Stimulated activated CD8-positive, alpha-beta memory T cell treated with anti-CD3 and anti-CD28 coated beads, Interleukin-7, amount 100 ng/mL, for 24 hours (primary cell): ENCODE measurements at regions not wholly inside any gene's neighbourhood (a gene's known extent, or its start where the extent isn't known, plus 50 kb on each side); places are given as distances from the start of the nearest gene placed in this dataset.
"Not testable (repeated sequence)": the region's sequence is repeated elsewhere in the genome, so short reads cannot be mapped to it uniquely, and the experiment has no call there.

Experiments
- DNase-seq: peaks from one replicate; pipeline ENCODE4 v3.0.0-alpha.2; 2020; ENCODE audit warnings: low read depth

DNA sequence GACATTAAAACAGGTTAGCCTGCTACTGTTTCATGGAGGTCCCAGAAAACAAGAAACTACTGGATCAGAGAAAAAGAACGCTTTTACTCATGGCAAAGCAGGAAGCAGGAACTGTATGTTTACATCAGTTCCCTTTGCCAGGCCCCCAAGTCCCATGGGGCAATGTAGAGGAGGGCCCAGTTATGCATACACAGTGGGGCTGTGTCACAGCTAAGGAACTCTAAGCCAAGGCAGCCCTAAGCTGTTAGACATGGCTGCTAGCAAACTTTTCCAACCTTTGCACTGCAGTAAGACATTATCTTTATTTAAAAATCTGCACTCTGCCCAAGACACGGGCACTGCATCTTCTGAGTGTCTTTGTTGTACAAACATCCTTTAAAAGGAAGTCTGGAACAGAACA, 975.8 kb downstream of the C4orf33 start:
- no peak for DNase-seq

- DNase-seq, result no peak
Observed at GRCh38 chr4:130073145-130073790, 977.3 kb downstream of the C4orf33 start.

DNA sequence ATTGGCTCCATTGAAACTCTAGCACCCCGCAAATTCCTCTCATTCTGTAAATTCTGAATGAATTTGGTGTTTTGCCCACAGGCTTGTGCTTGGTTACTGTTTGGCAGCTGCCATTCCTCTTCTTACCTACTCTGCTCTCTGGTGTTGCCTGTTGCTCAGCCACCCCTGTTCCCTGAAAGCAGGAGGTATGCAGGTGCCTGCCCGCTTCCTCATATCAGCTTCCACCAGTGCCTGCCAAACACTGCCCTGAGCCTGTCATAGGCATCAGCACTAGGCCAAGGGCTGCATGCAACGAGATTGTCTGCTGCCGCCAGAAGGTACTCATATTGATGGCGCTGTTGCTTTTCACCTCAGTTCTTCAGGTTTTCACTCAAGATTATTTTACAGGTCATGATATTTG, 978.1 kb downstream of the C4orf33 start:
- no peak for DNase-seq

GRCh38 chr4:130077275-130077674, 981.3 kb downstream of the C4orf33 start:
- no peak for DNase-seq

GRCh38 chr4:130079027-130079426, 983.1 kb downstream of the C4orf33 start:
- not testable (repeated sequence) for DNase-seq

DNA sequence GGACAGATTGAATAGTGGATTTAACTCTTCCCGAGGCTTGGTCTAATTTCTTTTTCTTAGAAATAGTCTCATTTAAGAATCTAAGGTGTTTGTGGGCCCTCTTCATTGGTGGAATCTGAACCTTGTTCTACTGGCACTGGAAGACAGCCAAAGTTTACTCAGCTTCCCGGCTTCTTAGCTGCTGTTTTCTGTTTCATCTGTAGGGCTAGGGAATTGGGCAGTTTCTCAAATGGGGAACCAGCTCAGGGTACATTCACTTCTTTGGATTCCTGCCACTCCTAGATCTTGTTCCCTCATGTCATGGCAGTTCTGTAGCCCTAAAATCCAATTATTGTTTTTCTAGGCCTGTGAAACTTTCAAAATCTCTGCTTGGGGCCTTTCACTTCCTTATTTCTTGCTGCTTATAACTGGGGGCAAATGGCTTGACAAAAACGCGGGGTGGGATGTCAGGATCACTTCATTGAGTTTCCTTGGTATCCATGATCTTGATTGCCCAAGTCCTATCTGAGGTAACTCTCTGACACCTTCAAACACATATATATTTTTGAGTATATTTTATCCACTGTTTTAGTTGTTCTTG, 985.0 kb downstream of the C4orf33 start:
- no peak for DNase-seq

GRCh38 chr4:130090427-130090826, 994.5 kb downstream of the C4orf33 start:
- no peak for DNase-seq

DNA sequence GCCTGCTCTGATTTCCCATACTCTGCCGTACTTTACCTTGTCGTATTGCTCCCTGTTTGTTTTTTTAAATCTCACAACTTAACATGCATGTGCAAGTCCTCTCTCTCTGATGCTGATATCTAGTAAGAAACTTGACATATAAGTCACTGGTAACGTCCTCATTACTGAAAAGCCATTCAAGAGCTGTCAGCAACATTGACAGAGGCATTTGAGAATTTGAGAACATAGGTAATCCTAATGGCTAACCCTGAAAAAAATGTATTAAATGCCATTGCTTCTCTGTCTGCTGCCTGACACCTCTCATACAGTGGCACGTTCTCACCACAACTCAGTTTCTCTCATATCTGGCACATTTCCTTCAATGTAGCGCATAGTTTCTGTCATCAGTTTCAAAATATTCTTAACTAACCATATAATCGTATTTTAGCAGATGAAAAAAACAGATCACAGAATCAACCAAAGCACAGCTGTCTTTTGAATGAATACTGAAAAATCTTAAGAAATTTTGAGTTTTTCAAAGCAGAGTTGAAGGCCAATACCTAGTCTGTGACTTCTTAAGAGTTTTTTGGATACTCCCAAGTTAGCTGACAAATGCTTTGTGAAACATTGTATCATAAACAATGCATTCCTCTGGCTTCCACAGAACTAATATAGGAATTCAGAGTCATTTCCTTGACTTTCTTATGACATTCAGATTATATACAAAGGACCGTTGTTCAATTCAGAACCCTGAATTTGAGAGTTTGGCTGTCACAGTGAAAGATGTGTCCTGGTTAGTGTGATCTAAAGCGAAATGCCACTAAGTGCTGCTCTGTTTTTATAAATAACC, 996.4 kb downstream of the C4orf33 start:
- no peak for DNase-seq

GRCh38 chr4:130099105-130099504, 1003.2 kb downstream of the C4orf33 start:
- DNase-seq, result no peak

DNA sequence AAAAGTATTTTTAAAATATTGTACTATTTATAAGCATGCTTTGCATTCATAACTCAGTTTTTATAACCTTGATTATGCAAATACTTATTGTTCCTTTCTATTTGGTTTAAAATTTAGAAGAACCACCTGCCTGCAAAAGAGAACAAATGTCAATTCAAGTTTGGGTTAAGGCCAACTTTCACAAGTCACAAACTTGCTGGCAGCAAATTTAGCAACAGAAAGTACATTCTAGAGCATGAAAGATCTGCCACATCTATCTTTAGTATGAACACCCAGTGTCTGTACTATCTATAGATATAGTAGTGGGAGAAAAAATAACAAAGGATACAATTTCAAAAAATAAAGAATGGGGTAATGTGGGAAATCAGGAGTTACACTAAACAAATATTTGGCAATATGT, 1014.2 kb downstream of the C4orf33 start:
- DNase-seq, result no peak

DNA sequence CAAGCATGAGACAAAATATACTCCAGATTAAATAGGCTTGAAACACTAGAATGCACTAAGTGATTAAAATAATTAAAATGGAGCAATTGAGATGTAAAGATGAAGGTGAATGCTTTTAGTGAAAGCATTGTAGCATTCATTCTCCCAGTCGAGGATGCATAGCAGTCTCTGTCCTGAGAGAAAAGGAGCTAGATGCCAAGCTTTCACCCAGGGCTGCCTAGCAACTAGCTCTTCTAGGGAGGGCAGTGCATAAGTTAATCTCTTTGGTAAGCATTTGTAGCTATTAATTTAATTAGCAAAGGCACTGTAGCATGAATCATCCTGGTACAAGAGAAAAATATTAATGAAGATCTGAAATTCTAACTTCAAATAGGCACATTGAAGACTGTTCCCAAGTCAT, 1014.8 kb downstream of the C4orf33 start:
- DNase-seq, result no peak

GRCh38 chr4:130124066-130124465, 1028.1 kb downstream of the C4orf33 start:
- DNase-seq, result no peak

DNA sequence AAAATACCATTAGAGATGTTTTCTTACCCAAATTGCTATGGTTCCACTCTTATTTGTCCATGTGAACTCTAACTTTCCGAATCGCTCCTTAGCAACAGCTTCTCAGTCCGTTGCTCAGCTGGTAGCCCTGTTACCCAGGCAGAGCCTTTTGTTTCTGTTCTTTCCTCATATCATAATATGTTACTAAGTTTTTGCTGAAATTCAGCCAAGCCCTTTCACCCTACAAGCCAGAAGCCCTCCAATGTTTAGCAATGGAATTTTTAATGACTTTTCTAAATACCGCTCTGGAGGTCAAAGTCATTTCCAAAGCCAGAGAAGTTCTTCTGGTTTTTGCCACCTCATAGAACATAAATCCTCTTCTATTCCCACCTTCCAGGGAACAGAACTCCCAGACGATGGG, 1029.5 kb downstream of the C4orf33 start:
- no peak for DNase-seq

DNA sequence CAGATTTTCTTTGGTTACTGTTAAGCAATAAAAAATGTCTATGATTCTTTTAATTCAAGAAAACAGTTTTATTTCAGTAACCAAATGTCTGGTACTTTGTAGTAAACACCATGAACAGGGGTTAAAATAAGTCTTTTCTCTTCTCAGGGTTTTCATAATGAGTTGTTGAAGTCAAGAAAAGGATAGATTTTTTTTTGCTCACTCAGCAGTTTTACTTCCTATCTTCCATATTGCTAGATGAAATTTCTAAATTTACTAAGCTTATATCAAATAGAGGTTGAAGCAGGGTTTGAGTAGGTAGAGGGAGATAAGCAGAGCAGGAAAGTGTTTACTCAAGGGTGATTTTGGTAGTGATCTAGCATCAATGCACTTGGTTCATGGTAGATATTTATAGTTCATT, 1031.3 kb downstream of the C4orf33 start:
- DNase-seq, result no peak

GRCh38 chr4:130131536-130131935, 1035.6 kb downstream of the C4orf33 start:
- DNase-seq, result no peak

DNA sequence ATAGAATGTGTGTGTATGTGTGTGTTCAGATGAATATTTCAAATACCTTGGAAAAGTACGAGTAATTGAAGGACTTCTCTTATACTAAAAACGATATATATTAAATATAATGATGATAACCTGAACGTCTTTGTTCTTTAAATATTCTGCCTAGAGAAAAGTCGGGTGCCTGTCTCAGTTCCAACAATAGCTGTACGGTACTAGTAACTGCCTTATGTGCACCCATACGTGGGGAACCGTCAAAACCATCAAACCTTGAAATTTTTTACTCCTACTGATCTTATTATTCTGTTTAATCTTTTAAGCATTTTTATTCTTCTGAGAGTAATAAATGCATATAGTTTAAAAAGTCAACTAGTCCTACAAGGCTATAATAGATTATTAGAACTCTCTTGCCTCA, 1045.7 kb downstream of the C4orf33 start:
- DNase-seq, result no peak

- no peak for DNase-seq
Observed at GRCh38 chr4:130143656-130144055, 1047.7 kb downstream of the C4orf33 start.

- DNase-seq, result no peak
Observed at GRCh38 chr4:130146773-130147172, 1050.8 kb downstream of the C4orf33 start.

DNA sequence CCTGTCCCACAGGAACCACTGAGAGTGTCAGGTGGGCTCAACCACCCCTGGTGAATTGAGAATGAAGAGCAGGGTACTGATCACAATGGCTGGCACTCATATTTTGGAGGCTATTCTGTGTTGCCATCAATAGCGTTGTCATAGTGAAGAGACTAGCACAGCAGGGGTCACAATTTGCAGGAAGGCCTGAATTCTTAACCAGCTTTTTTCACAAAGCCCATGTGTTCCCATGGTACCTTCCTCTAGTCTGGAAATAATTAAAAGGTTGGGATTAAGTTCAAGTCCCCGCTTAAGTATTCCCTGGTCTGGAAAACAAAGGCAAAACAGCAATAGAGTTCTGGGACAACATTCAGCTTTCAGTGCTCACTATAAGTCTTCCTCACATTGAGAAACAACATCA, 1051.7 kb downstream of the C4orf33 start:
- DNase-seq, result no peak

- no peak for DNase-seq
Observed at GRCh38 chr4:130154901-130155300, 1058.9 kb downstream of the C4orf33 start.

GRCh38 chr4:130163701-130164100, 1067.7 kb downstream of the C4orf33 start:
- DNase-seq, result no peak

DNA sequence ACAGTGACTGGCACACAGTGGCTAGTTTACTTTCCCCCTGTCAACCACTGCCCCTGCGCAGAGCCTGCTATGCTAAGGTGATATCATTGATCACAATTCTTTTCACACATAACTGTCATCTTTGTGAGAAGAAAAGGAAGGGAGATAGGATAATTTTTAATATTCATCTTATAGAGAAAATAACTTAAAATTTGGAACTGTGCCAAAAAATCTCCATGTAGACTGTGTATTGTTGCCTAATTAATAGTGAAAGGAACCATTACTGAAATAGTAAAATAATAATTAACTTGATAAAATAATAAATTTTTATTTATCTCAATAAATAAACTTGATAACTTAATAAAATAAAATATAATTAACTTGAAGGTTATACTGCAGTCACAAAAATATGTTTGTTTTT, 1069.4 kb downstream of the C4orf33 start:
- DNase-seq, result no peak

DNA sequence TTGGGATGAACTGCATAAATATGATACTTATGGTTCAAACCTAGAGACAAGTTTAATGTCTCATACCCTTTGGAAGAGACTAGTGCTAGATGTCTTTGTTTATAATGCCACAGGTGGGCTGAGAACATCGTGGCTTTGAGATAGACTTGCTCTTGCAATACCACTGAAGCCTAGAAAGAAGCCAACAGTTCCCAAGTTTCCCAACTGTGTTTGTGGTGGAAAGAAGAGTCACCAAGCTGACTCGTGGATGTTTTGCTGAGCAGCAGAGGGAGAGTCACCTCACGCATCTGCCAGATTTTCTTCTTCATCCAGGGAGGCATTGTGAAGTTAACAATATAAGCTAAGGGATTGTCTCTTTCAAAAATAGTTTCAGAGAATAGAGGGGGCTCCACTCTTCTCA, 1076.2 kb downstream of the C4orf33 start:
- DNase-seq, result no peak
